ENCODE measurements at regions not wholly inside any gene's neighbourhood (a gene's known extent, or its start where the extent isn't known, plus 50 kb on each side); places are given as distances from the start of the nearest gene placed in this dataset.

DNA sequence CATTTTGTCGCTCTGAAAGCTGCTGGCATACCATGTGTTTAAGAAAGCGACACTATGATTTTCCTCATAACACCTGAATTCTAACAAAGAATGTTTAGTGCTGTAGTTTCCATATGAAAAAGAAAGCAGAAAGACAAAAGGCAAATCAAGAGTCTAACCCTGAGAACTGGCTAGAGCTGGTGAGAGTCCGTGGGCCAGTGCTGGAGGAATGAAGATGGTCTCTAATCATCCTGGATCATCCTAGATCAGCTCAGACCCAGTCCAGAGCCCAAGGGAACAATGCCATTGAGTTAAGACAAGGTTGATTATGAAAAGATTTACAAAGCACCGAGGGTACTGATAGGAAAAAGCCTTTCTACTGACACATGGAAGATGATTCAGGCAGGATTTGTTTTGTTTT, 73.0 kb upstream of the MYLIP start:
- peaks cover 43% of the 10 kb centered on the region for H3K4me1 Mint-ChIP-seq
- H2AFZ ChIP-seq = peak overlapping the region; percentile 5; the same call in 1 of the 2 replicates
- H3K36me3 ChIP-seq (ENCODE audit: insufficient read depth) = no peaks in the 10 kb centered on the region
- H3K27ac Mint-ChIP-seq = no peak overlapping the region
- no peak overlapping the region for H3K4me3 Mint-ChIP-seq
- peaks cover 6% of the 10 kb centered on the region; the same call in 2 of the 3 replicates for H3K9me3 Mint-ChIP-seq
- H3K36me3 Mint-ChIP-seq (ENCODE audit: low read depth) = peaks cover 6% of the 10 kb centered on the region
- H3K79me2 ChIP-seq (replicated peaks; ENCODE audit: insufficient read depth) = no peaks in the 10 kb centered on the region
- DNase-seq (ENCODE audit: low spot score) (peak; percentile 28), ATAC-seq (peak; percentile 59)
- TF ChIP-seq ZNF331 (CRISPR knock-in tag; IDR thresholded peaks at IDR 0.05; ENCODE audit: low read depth) = no peak
- no peak for TF ChIP-seq CREB1 (CRISPR knock-in tag; IDR thresholded peaks at IDR 0.05; ENCODE audit: low read depth)
- TF ChIP-seq, protein P1, sequence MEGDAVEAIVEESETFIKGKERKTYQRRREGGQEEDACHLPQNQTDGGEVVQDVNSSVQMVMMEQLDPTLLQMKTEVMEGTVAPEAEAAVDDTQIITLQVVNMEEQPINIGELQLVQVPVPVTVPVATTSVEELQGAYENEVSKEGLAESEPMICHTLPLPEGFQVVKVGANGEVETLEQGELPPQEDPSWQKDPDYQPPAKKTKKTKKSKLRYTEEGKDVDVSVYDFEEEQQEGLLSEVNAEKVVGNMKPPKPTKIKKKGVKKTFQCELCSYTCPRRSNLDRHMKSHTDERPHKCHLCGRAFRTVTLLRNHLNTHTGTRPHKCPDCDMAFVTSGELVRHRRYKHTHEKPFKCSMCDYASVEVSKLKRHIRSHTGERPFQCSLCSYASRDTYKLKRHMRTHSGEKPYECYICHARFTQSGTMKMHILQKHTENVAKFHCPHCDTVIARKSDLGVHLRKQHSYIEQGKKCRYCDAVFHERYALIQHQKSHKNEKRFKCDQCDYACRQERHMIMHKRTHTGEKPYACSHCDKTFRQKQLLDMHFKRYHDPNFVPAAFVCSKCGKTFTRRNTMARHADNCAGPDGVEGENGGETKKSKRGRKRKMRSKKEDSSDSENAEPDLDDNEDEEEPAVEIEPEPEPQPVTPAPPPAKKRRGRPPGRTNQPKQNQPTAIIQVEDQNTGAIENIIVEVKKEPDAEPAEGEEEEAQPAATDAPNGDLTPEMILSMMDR (conservative IDR thresholded peaks at IDR 0.05; ENCODE audit: low read depth in 2 of 2) = no peak
- no peak for TF ChIP-seq STAT1 (IDR thresholded peaks at IDR 0.05; ENCODE audit: unreplicated experiment)
- TF ChIP-seq ZNF114 (CRISPR knock-in tag; IDR thresholded peaks at IDR 0.05) = no peak
- no peak for TF ChIP-seq POLR2AphosphoS5 (IDR thresholded peaks at IDR 0.05; ENCODE audit: low read depth)
- H3K9me2 ChIP-seq (ENCODE audit: insufficient read depth) = no peaks in the 10 kb centered on the region; the same call in 1 of the 2 replicates
- H3F3A ChIP-seq (replicated peaks; ENCODE audit: low read depth) = no peaks in the 10 kb centered on the region
- no peak overlapping the region for H3K4me3 ChIP-seq
- no peaks in the 10 kb centered on the region for H3K27me3 ChIP-seq (ENCODE audit: insufficient read depth)
- no peaks in the 10 kb centered on the region for H4K20me1 ChIP-seq (replicated peaks; ENCODE audit: insufficient read depth)
- H3K27me3 Mint-ChIP-seq (ENCODE audit: insufficient read depth, low read depth, poor library complexity) = peaks cover 5% of the 10 kb centered on the region
- no peak overlapping the region; the same call in 1 of the 2 replicates for H3K27ac ChIP-seq (ENCODE audit: low read depth)
- peaks cover 26% of the 10 kb centered on the region for H3K4me1 ChIP-seq (ENCODE audit: insufficient read depth)
- peak overlapping the region; percentile 36; the same call in 1 of the 2 replicates for H3K4me2 ChIP-seq

DNA sequence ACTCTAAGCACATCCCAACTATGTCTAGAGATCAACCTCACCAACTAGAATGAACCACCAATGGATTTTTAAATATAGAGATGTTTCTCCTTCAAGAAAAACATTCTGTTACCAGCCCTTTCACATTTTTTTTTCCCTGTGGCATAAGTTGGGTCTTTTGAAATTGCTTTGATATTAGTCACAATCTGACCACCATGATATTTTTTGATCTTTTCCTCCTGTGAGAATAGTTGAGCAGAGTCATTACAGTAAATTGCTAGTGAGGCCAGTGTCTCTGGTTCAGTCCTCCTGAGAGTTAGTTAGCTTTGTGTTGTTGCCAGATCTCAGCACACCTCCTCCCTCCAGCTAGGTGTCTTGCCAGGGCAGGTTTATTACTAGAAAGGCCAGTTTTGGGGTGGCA, 79.7 kb upstream of the MYLIP start:
- DNase-seq (ENCODE audit: low spot score) (no peak), ATAC-seq (no peak)
- H3K4me3 Mint-ChIP-seq = no peak overlapping the region
- H3K4me3 ChIP-seq = no peak overlapping the region
- no peaks in the 10 kb centered on the region for H3K36me3 Mint-ChIP-seq (ENCODE audit: low read depth)
- H3K4me1 ChIP-seq (ENCODE audit: insufficient read depth) = no peaks in the 10 kb centered on the region
- H3K27me3 ChIP-seq (ENCODE audit: insufficient read depth) = no peaks in the 10 kb centered on the region
- no peaks in the 10 kb centered on the region for H3K27me3 Mint-ChIP-seq (ENCODE audit: insufficient read depth, low read depth, poor library complexity)
- H3K36me3 ChIP-seq (ENCODE audit: insufficient read depth) = no peaks in the 10 kb centered on the region
- H3F3A ChIP-seq (replicated peaks; ENCODE audit: low read depth) = no peaks in the 10 kb centered on the region
- H3K9me2 ChIP-seq (ENCODE audit: insufficient read depth) = peaks cover 9% of the 10 kb centered on the region
- no peaks in the 10 kb centered on the region for H4K20me1 ChIP-seq (replicated peaks; ENCODE audit: insufficient read depth)
- H2AFZ ChIP-seq = no peak overlapping the region
- H3K9me3 Mint-ChIP-seq = no peaks in the 10 kb centered on the region; the same call in 2 of the 3 replicates
- H3K27ac Mint-ChIP-seq = no peak overlapping the region; the same call in 1 of the 2 replicates
- H3K4me2 ChIP-seq = no peak overlapping the region
- no peaks in the 10 kb centered on the region for H3K79me2 ChIP-seq (replicated peaks; ENCODE audit: insufficient read depth)
- no peak overlapping the region for H3K27ac ChIP-seq (ENCODE audit: low read depth)
- no peaks in the 10 kb centered on the region for H3K4me1 Mint-ChIP-seq
- TF ChIP-seq, protein P2, sequence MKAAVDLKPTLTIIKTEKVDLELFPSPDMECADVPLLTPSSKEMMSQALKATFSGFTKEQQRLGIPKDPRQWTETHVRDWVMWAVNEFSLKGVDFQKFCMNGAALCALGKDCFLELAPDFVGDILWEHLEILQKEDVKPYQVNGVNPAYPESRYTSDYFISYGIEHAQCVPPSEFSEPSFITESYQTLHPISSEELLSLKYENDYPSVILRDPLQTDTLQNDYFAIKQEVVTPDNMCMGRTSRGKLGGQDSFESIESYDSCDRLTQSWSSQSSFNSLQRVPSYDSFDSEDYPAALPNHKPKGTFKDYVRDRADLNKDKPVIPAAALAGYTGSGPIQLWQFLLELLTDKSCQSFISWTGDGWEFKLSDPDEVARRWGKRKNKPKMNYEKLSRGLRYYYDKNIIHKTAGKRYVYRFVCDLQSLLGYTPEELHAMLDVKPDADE (IDR thresholded peaks at IDR 0.05) = no peak
- TF ChIP-seq CREB1 (CRISPR knock-in tag; IDR thresholded peaks at IDR 0.05; ENCODE audit: low read depth) = no peak
- TF ChIP-seq ZNF114 (CRISPR knock-in tag; IDR thresholded peaks at IDR 0.05) = no peak
- TF ChIP-seq ZNF331 (CRISPR knock-in tag; IDR thresholded peaks at IDR 0.05; ENCODE audit: low read depth) = no peak
- no peak for TF ChIP-seq REST (IDR thresholded peaks at IDR 0.05; ENCODE audit: unreplicated experiment)
- no peak for TF ChIP-seq JUNB (IDR thresholded peaks at IDR 0.05; ENCODE audit: unreplicated experiment)
- no peak for TF ChIP-seq EZH2phosphoT487 (IDR thresholded peaks at IDR 0.05; ENCODE audit: unreplicated experiment)
